HG02798 (cell line): ENCODE measurements at regions not wholly inside any gene's neighbourhood (a gene's known extent, or its start where the extent isn't known, plus 50 kb on each side); places are given as distances from the start of the nearest gene placed in this dataset.
"Not testable (repeated sequence)": the region's sequence is repeated elsewhere in the genome, so short reads cannot be mapped to it uniquely, and the experiment has no call there.

ENCODE experiments used
- ATAC-seq: cut with Tn5 transposase; IDR thresholded peaks from one replicate; pipeline ENCODE4 v1.9.1; 2021; ENCODE audit warnings: mild to moderate bottlenecking; ENCODE audit not compliant: unreplicated experiment, poor library complexity

GRCh38 chr2:23056846-23057245 lies 328.1 kb upstream of the KLHL29 start:
- not testable (repeated sequence) for ATAC-seq

GRCh38 chr2:23058435-23058834 lies 326.5 kb upstream of the KLHL29 start:
- no peak for ATAC-seq

GRCh38 chr2:23065210-23065609 lies 319.8 kb upstream of the KLHL29 start:
- no peak for ATAC-seq

- no peak for ATAC-seq
Observed at GRCh38 chr2:23065936-23066335, 319.0 kb upstream of the KLHL29 start.

GRCh38 chr2:23066686-23067085 lies 318.3 kb upstream of the KLHL29 start:
- no peak for ATAC-seq

GRCh38 chr2:23069156-23069555 lies 315.8 kb upstream of the KLHL29 start:
- no peak for ATAC-seq

- no peak for ATAC-seq
Observed at GRCh38 chr2:23069923-23070322, 315.1 kb upstream of the KLHL29 start.

GRCh38 chr2:23073056-23073455 lies 311.9 kb upstream of the KLHL29 start:
- ATAC-seq, result no peak

GRCh38 chr2:23073671-23074070 lies 311.3 kb upstream of the KLHL29 start:
- ATAC-seq, result no peak

GRCh38 chr2:23077596-23077995 lies 307.4 kb upstream of the KLHL29 start:
- no peak for ATAC-seq

GRCh38 chr2:23078784-23079434 lies 306.1 kb upstream of the KLHL29 start:
- ATAC-seq, result no peak

GRCh38 chr2:23083966-23084365 lies 301.0 kb upstream of the KLHL29 start:
- no peak for ATAC-seq

- ATAC-seq, result no peak
Observed at GRCh38 chr2:23091019-23091418, 294.0 kb upstream of the KLHL29 start.

- no peak for ATAC-seq
Observed at GRCh38 chr2:23091900-23092299, 293.1 kb upstream of the KLHL29 start.

GRCh38 chr2:23092831-23093230 lies 292.1 kb upstream of the KLHL29 start:
- ATAC-seq, result no peak

GRCh38 chr2:23093513-23093912 lies 291.5 kb upstream of the KLHL29 start:
- no peak for ATAC-seq

- ATAC-seq, result no peak
Observed at GRCh38 chr2:23096906-23097602, 287.9 kb upstream of the KLHL29 start.

- no peak for ATAC-seq
Observed at GRCh38 chr2:23100406-23100805, 284.6 kb upstream of the KLHL29 start.

GRCh38 chr2:23106242-23106785 lies 278.7 kb upstream of the KLHL29 start:
- no peak for ATAC-seq

- no peak for ATAC-seq
Observed at GRCh38 chr2:23107327-23107941, 277.5 kb upstream of the KLHL29 start.

GRCh38 chr2:23111263-23111662 lies 273.7 kb upstream of the KLHL29 start:
- ATAC-seq, result no peak
